Breast epithelium (tissue), 4 donors: ENCODE measurements at regions not wholly inside any gene's neighbourhood (a gene's known extent, or its start where the extent isn't known, plus 50 kb on each side); places are given as distances from the start of the nearest gene placed in this dataset.

ENCODE experiments used
- DNase-seq, 2 donors: peaks; one replicate each; pipeline ENCODE4 v3.0.0-alpha.2; 2019; ENCODE audit warnings: low spot score in 2 of 2
- H3K27ac ChIP-seq, 2 donors: fragments of 200-600 bp; sonication (generic) in 1 of 2; one replicate each; pipeline ENCODE4 v1.5.1; 2016 to 2019; ENCODE audit warnings: mild to moderate bottlenecking in 1 of 2
- H3K27me3 ChIP-seq, 2 donors: fragments of 200-600 bp; sonication (generic) in 1 of 2; one replicate each; pipeline versions ENCODE4 v1.5.1 to v1.6.0; 2017 to 2019; ENCODE audit warnings: control low read depth in 1 of 2, mild to moderate bottlenecking in 1 of 2
- H3K36me3 ChIP-seq: fragments of 200-600 bp; one replicate; pipeline ENCODE4 v1.5.1; 2019
- H3K4me1 ChIP-seq, 2 donors: fragments of 200-600 bp; sonication (generic); one replicate each; pipeline ENCODE4 v1.5.1; 2016 to 2019; ENCODE audit warnings: control low read depth in 1 of 2
- H3K4me3 ChIP-seq, 3 donors: fragments of 200-600 bp; sonication (generic); 1 replicate in 2 of 3; 2 replicates in 1 of 3; pipeline ENCODE4 v1.5.1; 2016 to 2019; ENCODE audit warnings: mild to moderate bottlenecking in 3 of 3, moderate library complexity in 2 of 3
- H3K9me3 ChIP-seq, 2 donors: fragments of 200-600 bp; sonication (generic) in 1 of 2; one replicate each; pipeline ENCODE4 v1.5.1; 2016 to 2019; ENCODE audit warnings: control low read depth in 1 of 2
- CTCF ChIP-seq, 3 donors: fragments of 450-650 bp; IDR thresholded peaks; one replicate each; pipeline ENCODE4 v1.5.1; 2016 to 2017; ENCODE audit warnings: antibody characterized with exemption in 3 of 3, mild to moderate bottlenecking in 3 of 3, moderate library complexity in 3 of 3
- POLR2A ChIP-seq: fragments of 450-650 bp; IDR thresholded peaks from one replicate; pipeline ENCODE4 v1.6.1; 2016; ENCODE audit warnings: antibody characterized with exemption, mild to moderate bottlenecking, moderate library complexity
- POLR2AphosphoS5 ChIP-seq, 3 donors: sonication (generic); formaldehyde crosslinking; IDR thresholded peaks; one replicate each; pipeline ENCODE4 v1.6.1; 2017; ENCODE audit warnings: antibody characterized with exemption in 3 of 3
- intact Hi-C: fragments of 100-400 bp; cut with DNase I; formaldehyde crosslinking; loops from one replicate; pipeline ENCODE4 v1.15.1; 2023; ENCODE audit warnings: low total_unique reads

- H3K4me1 ChIP-seq, result no peaks in the 10 kb centered on the region
- no peaks in the 10 kb centered on the region for H3K27me3 ChIP-seq
- no peak overlapping the region for H3K27ac ChIP-seq
- peaks cover 0 to 5% of the 10 kb centered on the region in 2 donors for H3K9me3 ChIP-seq
- TF ChIP-seq CTCF (IDR thresholded peaks at IDR 0.05) (no peak), POLR2A (no peak), POLR2AphosphoS5 (IDR thresholded peaks at IDR 0.05) (no peak)
- H3K4me3 ChIP-seq, result no peak overlapping the region
- DNase-seq, result no peak
- intact Hi-C loops, result no loop called here
- no peaks in the 10 kb centered on the region for H3K36me3 ChIP-seq
Measured at GRCh38 chr10:29214551-29214950, 74.3 kb upstream of the LYZL1 start.

GRCh38 chr10:29217292-29217738 is 71.6 kb upstream of the LYZL1 start:
- no peak for TF ChIP-seq CTCF (IDR thresholded peaks at IDR 0.05)
- H3K27me3 ChIP-seq, result no peaks in the 10 kb centered on the region
- intact Hi-C loops, result no loop called here

GRCh38 chr10:29223326-29223725 is 65.5 kb upstream of the LYZL1 start:
- TF ChIP-seq CTCF (IDR thresholded peaks at IDR 0.05) (no peak), POLR2AphosphoS5 (IDR thresholded peaks at IDR 0.05) (no peak), POLR2A (no peak)
- Histone ChIP-seq H3K36me3 (no peaks in the 10 kb centered on the region), H3K27ac (no peak overlapping the region), H3K4me3 (no peak overlapping the region), H3K27me3 (peaks cover 0 to 14% of the 10 kb centered on the region in 2 donors), H3K4me1 (no peaks in the 10 kb centered on the region), H3K9me3 (no peaks in the 10 kb centered on the region)
- intact Hi-C loops, result no loop called here
- DNase-seq, result no peak

More at GRCh38 chr10:29217292-29217738, 71.6 kb upstream of the LYZL1 start:
- no peaks in the 10 kb centered on the region for H3K9me3 ChIP-seq
- H3K27ac ChIP-seq, result no peak overlapping the region
- no peaks in the 10 kb centered on the region for H3K36me3 ChIP-seq
- no peak for DNase-seq
- H3K4me3 ChIP-seq, result no peak overlapping the region
- no peaks in the 10 kb centered on the region for H3K4me1 ChIP-seq

GRCh38 chr10:29224631-29225030 is 64.2 kb upstream of the LYZL1 start:
- TF ChIP-seq POLR2AphosphoS5 (IDR thresholded peaks at IDR 0.05) (no peak), CTCF (IDR thresholded peaks at IDR 0.05) (no peak), POLR2A (no peak)
- Histone ChIP-seq H3K27me3 (peaks cover 0 to 14% of the 10 kb centered on the region in 2 donors), H3K9me3 (no peaks in the 10 kb centered on the region), H3K4me1 (no peaks in the 10 kb centered on the region), H3K36me3 (no peaks in the 10 kb centered on the region), H3K4me3 (no peak overlapping the region), H3K27ac (no peak overlapping the region)
- no peak for DNase-seq
- intact Hi-C loops, result no loop called here

DNA sequence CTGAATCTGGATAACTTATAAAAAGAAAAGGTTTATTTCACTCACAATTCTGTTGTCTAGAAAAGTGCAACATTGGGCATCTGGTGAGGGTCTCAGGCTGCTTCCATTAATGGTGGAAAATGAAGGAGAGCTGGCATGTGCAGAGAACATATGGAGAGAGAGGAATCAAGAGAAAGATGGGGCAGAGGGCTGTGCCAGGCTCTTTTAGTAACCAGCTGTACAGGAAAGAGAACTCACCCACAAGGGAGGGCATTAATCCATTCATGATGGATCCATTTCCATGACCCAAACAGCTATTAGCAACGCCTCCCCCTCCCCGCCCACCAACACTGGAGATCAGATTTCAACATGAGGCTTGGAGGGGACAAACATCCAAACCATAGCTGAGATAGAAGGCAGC is 61.7 kb upstream of the LYZL1 start:
- intact Hi-C loops, result no loop called here

More for the DNA sequence above, 61.7 kb upstream of the LYZL1 start:
- no peak overlapping the region for H3K27ac ChIP-seq
- no peak overlapping the region for H3K4me3 ChIP-seq
- no peaks in the 10 kb centered on the region for H3K9me3 ChIP-seq
- no peaks in the 10 kb centered on the region for H3K4me1 ChIP-seq
- H3K27me3 ChIP-seq, result peaks cover 0 to 14% of the 10 kb centered on the region in 2 donors
- H3K36me3 ChIP-seq, result no peaks in the 10 kb centered on the region
- no peak for DNase-seq
- TF ChIP-seq CTCF (IDR thresholded peaks at IDR 0.05), result no peak
- TF ChIP-seq POLR2A, result no peak
- no peak for TF ChIP-seq POLR2AphosphoS5 (IDR thresholded peaks at IDR 0.05)
